Activated CD4-positive, alpha-beta T cell treated with anti-CD3 and anti-CD28 coated beads for 48 hours (primary cell): ENCODE measurements at regions not wholly inside any gene's neighbourhood (a gene's known extent, or its start where the extent isn't known, plus 50 kb on each side); places are given as distances from the start of the nearest gene placed in this dataset.
"Not testable (repeated sequence)": the region's sequence is repeated elsewhere in the genome, so short reads cannot be mapped to it uniquely, and the experiment has no call there.

Experiments used
- DNase-seq: peaks from one replicate; pipeline ENCODE4 v3.0.0-alpha.2; 2020

DNA sequence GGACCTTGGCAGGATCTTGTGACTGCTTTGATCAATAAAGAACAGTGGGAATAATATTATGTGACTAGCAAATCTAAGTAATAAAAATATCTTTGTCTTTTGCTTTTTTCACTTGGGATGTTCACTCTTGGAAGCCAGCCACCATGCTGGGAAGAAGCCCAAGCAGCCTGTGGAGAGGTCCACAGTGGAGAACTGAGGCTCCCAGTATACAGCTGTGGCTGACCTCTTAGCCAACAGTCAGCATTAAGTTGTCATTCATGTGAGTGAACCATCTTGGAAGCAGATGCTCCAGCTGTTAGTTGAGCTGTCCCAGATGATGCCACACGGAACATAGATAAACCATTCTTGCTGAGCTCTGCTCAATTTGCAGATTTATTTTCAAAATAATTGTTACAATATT is 160.0 kb downstream of the OSR1 start:
- DNase-seq = no peak

DNA sequence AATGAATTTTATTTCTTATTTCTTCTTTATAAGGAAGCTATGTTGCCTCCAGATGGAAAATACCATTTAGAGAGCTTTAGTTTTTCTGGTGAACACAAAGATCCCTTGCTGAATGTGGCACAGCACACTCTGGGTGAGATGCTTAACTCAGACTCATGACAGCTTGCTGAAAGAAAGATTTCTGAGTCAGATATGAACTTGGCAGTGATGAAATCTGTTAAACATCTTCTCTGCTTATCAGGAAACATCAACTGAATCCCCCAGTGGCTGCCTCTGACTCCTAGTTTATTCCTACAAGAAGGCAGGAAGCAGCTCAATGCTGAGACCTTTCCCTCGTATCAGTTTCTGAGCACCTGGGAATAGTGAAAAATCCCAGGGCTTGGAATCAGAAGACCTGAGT is 162.8 kb downstream of the OSR1 start:
- DNase-seq = no peak

DNA sequence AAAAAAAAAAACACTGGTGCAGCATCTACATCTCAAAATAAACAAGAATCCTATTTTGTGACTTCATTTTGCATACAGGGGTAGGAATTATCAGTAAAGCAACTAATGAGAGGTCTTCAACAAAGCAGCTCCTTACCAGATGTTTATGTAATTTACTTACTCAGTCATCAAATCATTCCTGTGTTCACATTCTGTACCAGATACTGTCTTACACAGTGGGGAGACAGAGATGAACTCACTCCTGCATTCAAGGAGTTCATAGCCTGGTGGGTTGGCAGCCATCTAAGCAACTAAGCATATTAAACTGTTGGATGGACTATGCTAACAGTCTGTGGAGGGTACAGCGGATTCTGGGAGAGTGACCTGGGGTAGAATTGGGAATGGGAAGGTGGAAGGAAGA is 169.0 kb downstream of the OSR1 start:
- DNase-seq = no peak

DNA sequence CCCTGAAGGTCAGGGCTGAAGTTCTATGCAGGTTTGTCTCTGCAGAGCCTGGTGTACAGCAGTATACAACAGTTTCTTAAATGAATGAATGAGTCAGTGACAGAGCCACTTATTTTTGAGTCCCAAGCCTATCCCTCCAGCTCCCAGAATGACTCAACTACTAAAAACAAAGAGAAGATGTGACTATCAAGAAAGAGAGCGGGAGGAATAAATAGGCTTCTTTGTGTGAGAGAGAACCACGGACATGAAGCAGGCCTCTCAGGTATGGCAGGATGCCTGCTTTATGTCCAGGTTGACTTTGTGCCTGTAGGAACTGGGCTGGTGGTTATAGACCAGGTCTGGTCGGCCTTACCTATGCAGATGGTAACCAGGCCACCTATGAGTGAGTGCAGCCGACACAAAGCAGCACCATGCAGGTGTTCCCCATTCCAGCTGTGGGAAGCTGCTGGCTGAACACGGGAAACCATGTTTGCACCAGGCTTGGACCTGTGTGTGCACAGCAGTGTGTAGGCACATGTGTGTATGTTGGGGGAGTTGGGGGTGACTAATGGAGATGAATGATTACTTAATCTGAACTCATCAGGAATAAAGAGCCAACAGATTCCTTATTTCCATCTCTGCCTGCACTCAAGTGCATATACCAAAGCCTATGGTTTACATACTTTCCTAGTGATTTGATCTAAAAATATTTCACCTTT is 171.0 kb downstream of the OSR1 start:
- DNase-seq = no peak

DNA sequence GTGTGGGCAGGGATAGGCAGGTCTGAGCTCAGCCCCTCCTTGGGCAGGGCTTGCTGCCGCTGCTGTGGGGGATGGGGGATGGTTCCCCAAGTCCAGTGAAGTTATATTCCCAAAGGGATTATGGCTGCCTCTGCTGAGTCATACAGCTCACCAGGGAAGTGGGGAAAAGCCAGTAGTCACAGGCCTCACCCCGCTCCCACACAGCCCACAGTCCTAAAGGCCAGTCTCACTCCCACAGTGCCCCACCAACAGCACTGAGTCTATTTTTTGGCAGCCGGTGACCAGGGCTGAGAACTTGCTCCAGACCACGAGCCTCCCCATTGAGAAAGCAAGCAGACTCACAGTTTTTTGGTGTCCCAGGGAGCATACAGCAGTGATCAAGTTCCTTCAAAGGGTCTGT is 173.3 kb downstream of the OSR1 start:
- DNase-seq = no peak

DNA sequence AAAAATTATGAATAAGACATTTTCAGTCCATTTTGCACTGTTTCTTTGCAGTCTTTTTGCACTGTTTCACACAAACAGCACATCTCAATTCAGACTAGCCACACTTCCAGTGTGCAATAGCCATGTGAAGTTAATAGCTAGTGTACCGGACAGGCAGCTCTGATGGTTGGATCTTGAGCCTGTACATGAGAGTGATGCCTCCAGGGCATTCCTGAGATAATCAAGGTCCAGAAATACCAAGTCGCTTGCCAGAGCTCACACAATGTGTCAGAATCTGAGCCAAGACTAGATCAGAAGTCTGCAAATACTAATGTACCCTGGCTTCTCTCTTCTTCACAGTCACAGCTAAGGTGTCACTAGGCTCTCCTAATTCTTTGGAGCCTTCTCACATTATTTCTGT is 180.2 kb downstream of the OSR1 start:
- DNase-seq = no peak

DNA sequence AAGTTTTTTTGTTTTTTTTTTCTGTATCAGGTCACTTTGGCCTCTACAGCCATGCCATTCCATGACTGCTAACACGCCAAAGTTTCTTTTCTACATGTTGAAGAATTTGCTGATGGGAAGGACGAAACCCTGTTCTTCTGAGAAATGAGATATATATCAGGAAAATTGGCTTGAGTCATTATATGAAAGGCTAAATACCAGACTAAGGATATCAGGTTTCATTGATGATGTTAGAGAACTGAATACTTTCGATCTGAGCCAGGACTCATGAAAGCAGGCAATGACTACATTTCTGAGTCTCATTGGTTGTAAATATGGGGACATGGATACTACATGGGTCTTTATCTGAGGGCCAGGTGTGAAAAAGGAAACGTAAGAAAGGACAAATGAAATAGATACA is 181.4 kb downstream of the OSR1 start:
- DNase-seq = no peak

DNA sequence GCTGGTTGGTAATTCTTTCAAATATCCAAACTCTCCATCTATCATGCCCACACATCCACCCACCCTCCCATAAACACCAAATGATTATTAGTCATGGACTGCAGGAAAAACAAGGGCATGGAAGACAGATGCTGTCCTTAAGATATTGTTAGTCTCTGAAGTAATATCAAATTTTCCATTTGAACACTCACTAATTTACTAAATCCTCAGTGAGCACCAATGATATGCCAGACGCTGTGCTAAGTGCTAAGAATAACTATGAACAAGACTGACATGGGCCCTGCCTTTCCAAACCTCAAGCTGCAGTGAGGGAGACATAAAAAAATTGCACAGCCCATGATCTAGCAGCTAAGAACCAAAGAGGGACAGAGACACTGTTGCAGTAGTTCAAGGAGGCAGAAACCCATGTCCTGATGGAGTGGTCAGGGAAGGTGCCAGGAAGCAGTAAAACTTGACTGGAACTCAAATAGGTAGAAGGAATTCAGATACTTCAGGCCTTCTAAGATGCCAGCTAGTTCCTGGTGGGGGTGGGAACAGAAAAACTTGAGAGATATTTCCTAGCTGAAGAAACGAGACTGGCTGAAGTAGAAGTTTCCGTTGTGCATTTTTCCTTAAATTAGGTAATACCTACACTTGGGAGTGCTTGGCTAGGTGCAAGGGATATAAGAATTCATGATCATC is 182.1 kb downstream of the OSR1 start:
- DNase-seq = no peak

DNA sequence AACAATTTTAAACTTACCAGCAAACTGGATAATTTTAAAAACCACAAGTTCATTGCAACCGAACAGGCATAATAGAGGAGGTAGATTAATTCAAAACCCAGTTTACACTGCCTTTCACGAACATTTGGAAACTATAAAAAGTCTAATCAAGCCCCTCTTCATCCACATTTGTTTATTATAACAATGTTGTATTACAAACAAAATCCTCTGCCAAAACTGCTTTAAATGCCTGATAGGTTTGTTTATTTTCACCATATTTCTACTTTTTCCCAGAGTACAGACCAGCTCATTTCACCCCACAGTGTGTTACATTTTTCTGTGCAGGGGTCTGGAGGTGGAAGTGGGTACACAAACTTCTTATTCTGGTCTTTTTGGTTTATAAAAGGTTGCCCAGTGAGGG is 184.2 kb downstream of the OSR1 start:
- DNase-seq = no peak

DNA sequence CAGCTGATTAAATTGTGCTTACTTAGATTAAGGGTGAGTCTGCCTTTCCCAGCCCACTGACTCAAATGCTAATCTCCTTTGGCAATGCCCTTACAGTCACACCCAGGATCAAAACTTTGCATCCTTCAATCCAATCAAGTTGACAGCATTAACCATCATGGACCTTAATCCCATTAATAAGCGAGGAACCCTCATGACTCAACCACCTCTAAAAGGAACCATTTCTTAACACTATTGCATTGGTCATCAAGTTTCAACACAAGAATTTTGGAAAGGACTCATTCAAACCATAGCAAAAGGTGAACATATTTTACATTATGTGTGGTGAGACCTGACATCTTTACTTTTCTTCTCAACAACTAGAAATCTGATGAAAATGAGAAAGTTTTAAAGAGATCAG is 187.0 kb downstream of the OSR1 start:
- no peak for DNase-seq

DNA sequence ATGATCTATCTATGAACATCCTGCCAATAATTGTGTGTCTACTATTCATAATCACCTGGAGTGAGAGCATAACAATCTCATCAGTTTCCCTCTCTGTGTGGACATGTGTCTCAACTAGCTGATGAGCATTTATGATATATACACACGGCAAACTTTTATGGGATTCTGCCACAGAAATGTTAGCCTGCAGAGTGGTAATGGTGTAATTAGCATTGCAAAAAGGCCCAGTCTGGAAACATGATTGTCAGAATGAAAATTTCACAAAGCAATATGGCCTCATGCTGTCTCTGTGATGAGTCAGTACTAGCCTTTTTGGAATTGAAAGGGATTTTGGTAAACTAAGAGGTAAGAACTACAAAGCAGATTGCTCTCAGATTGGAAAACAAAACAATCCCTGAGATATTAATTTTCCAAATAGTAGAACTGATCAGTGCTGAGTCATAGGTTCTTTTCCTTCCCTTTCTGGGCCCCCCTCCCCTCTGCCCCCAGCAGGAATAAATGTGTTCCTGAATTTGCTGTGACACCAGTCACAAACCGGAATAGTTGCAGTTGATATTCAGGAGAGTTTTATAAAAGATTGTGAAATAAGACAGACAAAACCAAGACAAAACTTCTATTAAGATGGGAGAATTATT is 189.2 kb downstream of the OSR1 start:
- DNase-seq = no peak

DNA sequence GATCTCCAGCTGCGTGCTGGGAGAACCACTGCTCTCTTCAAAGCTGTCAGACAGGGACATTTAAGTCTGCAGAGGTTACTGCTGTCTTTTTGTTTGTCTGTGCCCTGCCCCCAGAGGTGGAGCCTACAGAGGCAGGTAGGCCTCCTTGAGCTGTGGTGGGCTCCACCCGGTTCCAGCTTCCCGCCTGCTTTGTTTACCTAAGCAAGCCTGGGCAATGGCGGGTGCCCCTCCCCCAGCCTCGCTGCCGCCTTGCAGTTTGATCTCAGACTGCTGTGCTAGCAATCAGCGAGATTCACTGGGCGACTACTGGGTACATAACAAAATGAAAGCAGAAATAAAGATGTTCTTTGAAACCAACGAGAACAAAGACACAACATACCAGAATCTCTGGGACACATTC is 194.3 kb downstream of the OSR1 start:
- not testable (repeated sequence) for DNase-seq

DNA sequence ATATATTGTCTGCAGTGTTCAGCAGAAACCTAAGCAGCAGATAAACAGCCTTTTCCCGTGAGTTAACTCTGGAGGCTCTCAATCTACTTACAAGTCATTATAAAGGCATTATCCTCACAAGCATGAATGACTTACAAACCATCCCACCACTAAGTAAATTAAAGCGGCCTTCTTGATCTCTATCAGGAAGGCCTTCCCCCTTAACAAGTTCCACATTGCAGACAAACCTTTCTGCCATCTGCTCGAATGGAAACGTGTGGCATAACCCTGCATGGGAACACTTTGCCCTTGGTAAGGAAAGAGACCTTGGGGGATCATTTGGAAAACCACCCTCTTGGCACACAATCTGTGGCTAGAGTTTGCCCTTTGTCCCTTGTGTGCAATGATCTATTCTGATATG is 199.5 kb downstream of the OSR1 start:
- DNase-seq = no peak

DNA sequence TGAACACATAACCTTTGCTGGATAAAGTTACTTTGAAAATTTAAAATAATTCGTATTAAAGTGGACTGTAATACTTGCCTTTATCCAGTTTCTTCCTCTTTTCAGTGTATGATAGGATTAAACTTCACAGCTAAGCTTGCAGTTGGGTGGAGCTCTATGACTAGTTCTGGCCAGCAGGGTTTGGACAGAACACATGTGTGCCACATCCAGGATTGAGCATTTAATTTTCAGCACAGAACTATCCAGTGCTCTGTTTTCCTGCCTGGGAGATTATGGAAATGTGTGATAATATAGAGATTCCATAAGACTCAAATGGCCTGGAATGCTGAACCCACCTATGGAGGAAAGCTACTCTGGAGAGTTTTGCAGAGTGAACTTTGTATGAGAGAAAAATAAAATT is 200.2 kb downstream of the OSR1 start:
- DNase-seq = no peak

DNA sequence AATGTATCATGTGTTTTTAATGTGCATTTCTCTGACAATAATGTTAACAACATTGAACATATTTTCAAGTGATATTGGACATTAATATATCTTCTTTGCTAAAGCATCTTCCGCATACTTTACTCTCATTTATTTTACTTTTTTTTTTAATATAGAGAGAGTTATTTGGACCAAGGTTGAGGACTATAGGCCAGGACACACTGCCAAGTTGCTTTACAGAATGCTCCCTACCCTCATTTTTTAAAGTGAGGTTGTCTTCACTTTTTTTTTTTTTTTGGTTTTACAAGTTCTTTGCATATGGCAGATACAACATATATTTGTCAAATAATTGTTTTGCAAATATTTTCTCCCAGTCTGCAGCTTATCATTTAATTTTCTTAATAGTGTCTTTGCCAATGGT is 201.8 kb downstream of the OSR1 start:
- DNase-seq = no peak

DNA sequence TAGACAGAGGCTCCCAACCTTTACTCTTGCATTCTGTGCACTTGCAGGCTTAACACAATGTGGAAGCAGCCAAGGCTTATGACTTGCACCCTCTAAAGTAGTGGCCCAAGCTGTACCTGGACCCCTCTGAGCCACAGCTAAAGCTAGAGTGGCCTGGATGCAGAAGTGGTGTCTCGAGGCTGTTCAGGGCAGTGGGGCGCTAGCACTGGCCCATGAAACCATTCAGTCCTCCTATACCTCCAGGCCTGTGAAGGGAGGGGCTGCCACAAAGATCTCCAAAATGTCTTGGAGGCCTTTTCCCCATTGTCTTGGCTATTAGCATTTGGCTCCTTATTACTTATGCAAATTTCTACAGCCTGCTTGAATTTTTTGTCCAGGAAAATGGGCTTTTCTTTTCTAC is 207.7 kb downstream of the OSR1 start:
- DNase-seq = no peak

DNA sequence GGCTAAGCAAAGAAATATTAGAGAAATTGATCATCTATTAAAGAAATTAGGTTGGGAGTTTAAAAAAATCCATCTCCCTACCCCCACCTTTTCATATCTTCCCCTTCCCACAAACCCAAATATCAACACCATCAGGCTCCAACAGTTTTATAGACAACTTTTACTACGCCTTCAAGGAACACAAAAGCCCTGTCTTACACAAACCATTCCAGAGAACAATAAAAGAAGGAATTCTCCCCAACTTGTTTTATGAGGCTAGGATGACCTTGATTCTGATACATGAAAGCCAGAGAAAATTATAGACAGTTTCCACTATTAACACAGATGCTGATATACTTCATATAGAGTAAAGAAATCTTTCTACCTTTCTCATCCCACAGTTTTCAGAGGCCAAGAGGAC is 211.6 kb downstream of the OSR1 start:
- no peak for DNase-seq

DNA sequence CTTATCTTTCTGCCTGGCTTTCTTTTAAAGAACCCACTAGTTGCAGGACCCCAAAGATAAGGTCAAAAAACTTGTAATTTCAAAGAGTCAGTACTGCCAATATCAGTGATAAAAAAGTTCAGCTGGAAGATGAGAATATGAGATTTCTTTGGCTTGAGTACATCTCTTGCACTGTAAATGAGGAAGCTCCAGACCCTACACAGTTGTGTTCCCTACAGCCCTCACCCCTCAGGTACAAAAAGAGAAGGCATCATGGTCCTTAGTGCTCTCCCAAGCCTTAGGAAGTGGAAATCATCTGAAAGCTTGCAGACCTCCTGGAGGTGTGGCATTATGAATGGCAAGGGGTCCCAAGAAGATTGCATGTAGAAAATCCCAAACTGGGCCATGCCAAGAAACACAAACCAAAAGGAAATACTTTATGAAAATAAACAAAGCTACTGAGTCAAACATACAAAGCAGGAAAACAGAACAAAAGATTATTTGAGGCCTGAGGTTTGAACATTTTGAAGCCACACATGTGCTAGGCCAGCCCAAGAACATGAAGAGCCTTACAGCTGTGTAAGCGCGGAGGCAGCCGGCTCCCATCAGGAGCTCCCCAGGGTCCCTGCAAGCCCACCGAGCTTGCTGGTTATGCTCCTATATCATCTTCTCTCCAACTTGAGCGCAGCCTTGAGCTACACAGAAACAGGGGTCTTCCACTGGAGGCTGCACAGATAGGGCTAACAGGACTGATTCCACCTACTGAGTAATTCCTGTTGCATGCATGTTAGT is 217.0 kb downstream of the OSR1 start:
- DNase-seq = no peak

DNA sequence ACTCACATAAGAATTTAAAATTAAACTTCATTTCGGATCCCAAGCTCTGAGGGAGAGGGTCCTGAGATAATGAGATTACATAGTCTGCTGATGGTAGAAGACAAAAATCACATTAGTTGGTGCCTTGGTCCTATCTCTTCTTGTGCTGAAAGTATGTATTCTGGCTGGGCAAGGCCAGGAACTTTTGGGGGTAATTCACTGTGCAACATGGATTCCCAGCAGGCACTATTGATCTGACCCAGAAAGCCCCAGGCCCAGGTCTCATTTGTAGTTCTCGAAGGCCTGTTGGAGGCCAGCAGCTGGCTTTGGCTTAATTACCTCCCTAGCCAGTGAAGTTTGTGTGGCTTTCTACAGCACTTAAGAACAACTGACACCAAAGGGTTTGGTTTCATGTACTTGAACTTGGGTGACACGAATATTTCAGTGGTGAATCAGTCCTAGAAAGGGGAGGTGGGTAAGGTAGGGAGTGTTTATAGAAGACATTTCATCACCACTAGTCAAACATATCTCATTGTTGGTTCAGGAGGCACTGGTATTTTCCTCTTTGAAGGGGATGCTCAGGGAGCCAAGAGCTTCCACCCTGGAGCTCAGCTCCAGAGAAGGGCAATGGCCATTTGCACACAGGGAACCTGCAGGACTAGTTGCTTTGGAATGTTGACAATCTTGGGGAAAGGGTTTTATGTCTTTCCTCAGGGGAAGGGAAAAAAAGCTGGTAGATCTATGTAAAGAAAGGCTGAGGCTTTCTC is 217.8 kb downstream of the OSR1 start:
- no peak for DNase-seq

DNA sequence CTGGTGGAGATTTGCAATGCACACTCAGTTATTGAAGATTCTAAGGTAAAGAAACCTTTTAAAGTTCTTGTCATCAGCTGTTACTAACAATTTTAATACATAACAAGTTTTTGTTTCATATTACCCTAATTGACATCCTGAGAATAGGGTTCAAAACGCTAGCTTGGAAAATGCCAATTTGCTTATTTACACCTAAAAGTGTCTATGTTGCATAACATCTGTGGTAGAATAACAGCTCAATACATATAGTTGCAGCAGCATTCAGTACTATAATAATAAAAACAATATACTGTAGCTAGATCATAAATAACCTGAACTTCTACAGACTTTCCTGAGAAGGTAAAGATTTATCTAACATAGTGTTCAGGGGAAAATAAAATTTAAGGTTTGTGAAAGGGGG is 219.0 kb downstream of the OSR1 start:
- no peak for DNase-seq

DNA sequence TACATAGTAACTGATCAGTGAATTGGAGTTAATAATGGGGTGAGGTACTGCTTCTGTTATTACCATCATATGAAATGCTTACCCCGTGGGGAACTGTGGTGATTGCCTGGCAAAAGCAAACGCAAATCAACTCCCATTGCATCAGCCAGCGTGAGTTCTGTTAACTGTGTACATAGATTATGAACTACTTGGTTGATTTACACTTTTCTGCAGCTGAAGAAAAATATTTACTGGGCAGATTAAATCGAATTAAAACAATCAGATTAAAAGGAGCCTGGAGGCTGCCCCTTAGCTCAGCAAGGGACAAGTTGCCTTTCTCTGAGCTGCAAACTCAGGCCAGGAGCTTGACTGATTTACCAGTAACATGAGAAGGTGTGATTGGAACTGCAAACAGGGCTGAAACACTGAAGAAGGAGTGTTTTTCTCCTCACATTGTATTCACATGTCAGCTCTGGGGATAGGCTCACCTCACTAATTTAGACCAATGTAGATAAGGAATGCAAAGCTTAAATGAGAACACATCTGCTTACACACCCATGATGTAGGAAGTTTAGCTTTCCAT is 220.1 kb downstream of the OSR1 start:
- no peak for DNase-seq

DNA sequence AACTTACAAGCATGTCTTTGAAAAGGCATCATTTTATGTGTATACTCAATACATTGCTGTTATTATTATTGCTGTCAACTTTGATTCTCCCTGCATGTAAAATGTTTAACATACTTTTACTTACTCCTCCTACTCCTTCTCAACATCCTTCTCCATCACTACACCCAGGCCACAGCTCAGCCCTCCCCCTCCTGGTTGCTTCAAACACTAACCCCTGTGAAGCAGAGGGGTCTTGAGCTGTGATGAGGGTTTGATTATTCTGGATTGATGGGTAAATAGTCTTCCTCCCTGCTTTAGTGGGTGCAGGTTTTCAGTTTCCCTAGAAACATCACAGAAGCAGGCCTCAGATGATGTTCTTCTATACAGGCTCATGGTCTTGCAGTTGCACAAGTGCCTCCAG is 221.0 kb downstream of the OSR1 start:
- DNase-seq = no peak

DNA sequence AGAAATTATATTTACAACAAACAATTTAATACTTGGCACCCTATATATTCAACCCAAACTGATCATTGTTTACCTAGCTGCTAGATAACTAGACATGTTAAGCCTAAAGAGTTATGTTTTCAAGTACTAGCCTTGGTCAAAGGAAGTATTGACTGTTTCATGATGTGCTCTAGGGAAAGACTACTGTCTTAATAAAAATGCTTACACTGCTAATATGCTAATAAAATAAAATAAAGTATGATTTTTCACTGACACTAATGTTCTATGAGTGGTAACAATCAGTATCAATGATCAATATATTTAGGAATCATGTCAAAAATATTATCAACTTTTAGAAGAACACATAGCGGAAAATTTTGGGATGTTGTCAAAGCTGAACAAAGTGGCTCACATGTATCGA is 225.5 kb downstream of the OSR1 start:
- no peak for DNase-seq
